Peyer's patch (tissue), 4 donors: ENCODE measurements at regions not wholly inside any gene's neighbourhood (a gene's known extent, or its start where the extent isn't known, plus 50 kb on each side); places are given as distances from the start of the nearest gene placed in this dataset.
A peak's percentile ranks its signal among the peaks of the same experiment; 100 is the strongest.

ENCODE experiments used
- DNase-seq, 3 donors: peaks; one replicate each; pipeline ENCODE4 v3.0.0-alpha.2; 2017 to 2019
- H3K27ac ChIP-seq, 4 donors: fragments of 200-600 bp; sonication (generic); one replicate each; pipeline ENCODE4 v1.5.1; 2016 to 2019
- H3K27me3 ChIP-seq, 2 donors: fragments of 200-600 bp; sonication (generic); one replicate each; pipeline ENCODE4 v1.5.1; 2019
- H3K36me3 ChIP-seq, 3 donors: fragments of 200-600 bp; sonication (generic); one replicate each; pipeline ENCODE4 v1.5.1; 2016 to 2019
- H3K4me1 ChIP-seq, 4 donors: fragments of 200-600 bp; sonication (generic); one replicate each; pipeline ENCODE4 v1.5.1; 2016 to 2019
- H3K4me3 ChIP-seq, 4 donors: fragments of 200-600 bp; sonication (generic); 1 replicate in 3 of 4; 2 replicates in 1 of 4; pipeline ENCODE4 v1.5.1; 2016 to 2019; ENCODE audit warnings: mild to moderate bottlenecking in 1 of 4
- H3K9me3 ChIP-seq, 4 donors: fragments of 200-600 bp; sonication (generic); one replicate each; pipeline ENCODE4 v1.5.1; 2016 to 2019; ENCODE audit warnings: mild to moderate bottlenecking in 1 of 4
- POLR2A ChIP-seq, 2 donors: fragments of 450-650 bp; IDR thresholded peaks; one replicate each; pipeline ENCODE4 v1.5.1; 2017; ENCODE audit warnings: antibody characterized with exemption in 2 of 2, mild to moderate bottlenecking in 2 of 2, moderate library complexity in 2 of 2
- TF ChIP-seq, protein P1 (sequence below), 6 experiments: fragments of 450-650 bp in 4 of 6; fragments of 200-600 bp in 2 of 6; sonication (generic) in 1 of 6; IDR thresholded peaks; one replicate each; pipeline ENCODE4 v1.5.1; 2017 to 2019; ENCODE audit warnings: antibody characterized with exemption in 6 of 6, mild to moderate bottlenecking in 3 of 6, moderate library complexity in 1 of 6

DNA sequence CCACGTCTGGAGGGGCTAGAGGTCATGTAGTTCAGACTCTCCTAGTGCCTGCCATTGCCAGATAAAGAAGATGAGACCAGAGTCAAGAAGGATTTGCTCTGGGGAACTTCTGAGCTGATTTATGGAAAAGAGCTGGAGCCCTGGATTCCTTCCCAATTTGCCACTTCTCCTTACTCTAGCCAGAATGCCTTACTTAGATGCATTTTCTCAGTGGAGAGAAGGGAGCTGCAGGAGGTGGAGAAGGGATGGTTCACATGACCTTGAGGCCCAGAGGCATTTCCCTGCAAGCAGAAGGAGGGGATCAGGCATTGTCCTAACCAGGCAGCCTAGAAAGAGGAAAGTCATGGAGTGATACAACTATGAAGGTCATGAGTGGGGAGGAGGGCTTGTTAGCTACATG is 122.2 kb downstream of the UNC5CL start:
- H3K27me3 ChIP-seq, result no peaks in the 10 kb centered on the region
- no peak for DNase-seq
- no peak overlapping the region for H3K27ac ChIP-seq
- TF ChIP-seq POLR2A (IDR thresholded peaks at IDR 0.05), result no peak
- TF ChIP-seq, protein P1, sequence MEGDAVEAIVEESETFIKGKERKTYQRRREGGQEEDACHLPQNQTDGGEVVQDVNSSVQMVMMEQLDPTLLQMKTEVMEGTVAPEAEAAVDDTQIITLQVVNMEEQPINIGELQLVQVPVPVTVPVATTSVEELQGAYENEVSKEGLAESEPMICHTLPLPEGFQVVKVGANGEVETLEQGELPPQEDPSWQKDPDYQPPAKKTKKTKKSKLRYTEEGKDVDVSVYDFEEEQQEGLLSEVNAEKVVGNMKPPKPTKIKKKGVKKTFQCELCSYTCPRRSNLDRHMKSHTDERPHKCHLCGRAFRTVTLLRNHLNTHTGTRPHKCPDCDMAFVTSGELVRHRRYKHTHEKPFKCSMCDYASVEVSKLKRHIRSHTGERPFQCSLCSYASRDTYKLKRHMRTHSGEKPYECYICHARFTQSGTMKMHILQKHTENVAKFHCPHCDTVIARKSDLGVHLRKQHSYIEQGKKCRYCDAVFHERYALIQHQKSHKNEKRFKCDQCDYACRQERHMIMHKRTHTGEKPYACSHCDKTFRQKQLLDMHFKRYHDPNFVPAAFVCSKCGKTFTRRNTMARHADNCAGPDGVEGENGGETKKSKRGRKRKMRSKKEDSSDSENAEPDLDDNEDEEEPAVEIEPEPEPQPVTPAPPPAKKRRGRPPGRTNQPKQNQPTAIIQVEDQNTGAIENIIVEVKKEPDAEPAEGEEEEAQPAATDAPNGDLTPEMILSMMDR (IDR thresholded peaks at IDR 0.05), result no peak
- no peaks in the 10 kb centered on the region for H3K36me3 ChIP-seq
- no peaks in the 10 kb centered on the region for H3K4me1 ChIP-seq
- H3K4me3 ChIP-seq, result no peak overlapping the region
- H3K9me3 ChIP-seq, result no peaks in the 10 kb centered on the region

DNA sequence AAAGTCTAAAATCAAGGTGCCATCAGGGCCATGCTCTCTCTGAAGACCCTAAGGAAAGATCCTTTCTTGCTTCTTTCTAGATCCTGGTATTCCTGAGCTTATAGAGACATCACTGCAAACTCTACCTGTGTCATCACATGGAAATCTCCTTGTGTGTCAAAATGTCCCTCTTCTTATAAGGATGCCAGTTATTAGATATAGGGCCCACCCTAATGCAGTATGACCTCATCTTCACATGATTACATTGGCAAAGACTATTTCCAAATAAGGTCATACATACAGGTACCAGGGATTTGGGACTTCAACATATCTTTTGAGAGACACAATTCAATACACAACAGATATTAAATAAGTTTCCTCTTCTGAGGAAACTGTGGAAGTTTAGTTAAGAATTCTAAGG is 123.9 kb downstream of the UNC5CL start:
- no peak overlapping the region for H3K4me3 ChIP-seq
- no peak overlapping the region for H3K27ac ChIP-seq
- no peak for TF ChIP-seq POLR2A (IDR thresholded peaks at IDR 0.05)
- TF ChIP-seq, protein P1 (IDR thresholded peaks at IDR 0.05), result no peak
- H3K4me1 ChIP-seq, result no peaks in the 10 kb centered on the region
- H3K36me3 ChIP-seq, result no peaks in the 10 kb centered on the region
- no peak for DNase-seq
- H3K27me3 ChIP-seq, result no peaks in the 10 kb centered on the region
- H3K9me3 ChIP-seq, result no peaks in the 10 kb centered on the region

DNA sequence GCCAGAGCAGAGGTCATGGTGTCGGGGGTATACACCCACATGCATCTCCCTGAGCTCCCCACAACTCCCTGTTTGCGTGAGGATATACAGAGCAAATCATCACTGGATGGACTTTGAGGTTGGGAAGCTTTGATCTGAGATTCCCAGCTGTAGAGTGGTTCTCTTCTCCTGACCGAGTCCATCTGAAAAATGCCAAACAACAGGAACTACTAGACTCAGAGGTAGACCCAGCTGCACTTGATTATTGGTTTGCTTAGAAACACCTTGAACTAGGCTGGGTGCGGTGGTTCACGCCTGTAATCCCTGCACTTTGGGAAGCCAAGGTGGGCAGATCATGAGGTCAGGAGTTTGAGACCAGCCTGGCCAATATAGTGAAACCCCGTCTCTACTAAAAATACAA is 125.0 kb downstream of the UNC5CL start:
- Histone ChIP-seq H3K27ac (no peak overlapping the region), H3K27me3 (no peaks in the 10 kb centered on the region), H3K36me3 (no peaks in the 10 kb centered on the region), H3K9me3 (no peaks in the 10 kb centered on the region), H3K4me1 (no peaks in the 10 kb centered on the region), H3K4me3 (no peak overlapping the region)
- TF ChIP-seq, protein P1 (IDR thresholded peaks at IDR 0.05), result no peak
- TF ChIP-seq POLR2A (IDR thresholded peaks at IDR 0.05), result no peak
- DNase-seq, result no peak

DNA sequence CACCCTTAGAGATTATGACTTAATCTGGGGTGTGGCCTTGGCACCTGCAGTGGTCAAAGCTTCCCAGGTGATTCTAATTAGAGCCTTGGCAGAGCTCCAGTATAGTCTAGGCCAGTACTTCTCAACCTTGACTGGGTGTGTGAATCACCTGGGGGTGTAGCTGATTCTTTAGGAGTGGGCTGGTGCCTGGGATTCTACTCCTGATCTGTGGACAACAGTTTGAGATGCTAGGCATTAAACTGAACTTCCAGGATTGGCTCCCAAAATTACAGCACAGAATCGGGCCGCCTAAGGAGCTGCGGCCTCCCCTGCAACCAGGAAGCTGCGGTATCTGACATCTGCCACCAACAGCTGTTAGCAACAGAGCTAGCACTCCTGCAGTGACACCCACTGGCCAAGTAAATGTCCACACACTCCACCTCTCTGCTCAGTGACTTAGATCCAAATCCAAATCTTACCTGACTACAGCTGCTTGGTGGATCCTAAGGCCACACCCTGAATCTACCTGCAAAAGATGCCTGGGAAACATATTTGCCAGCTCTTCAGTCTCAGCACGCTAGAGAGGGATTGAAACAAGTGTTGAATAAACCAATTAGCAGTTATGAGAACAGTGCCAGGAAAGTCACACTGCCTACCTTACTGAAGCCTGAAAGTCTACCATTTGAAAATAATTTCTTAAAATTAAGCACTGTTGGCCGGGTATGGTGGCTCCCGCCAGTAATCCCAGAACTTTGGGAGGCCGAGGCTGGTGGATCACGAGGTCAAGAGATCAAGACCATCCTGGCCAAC is 126.7 kb downstream of the UNC5CL start:
- Histone ChIP-seq H3K27me3 (no peaks in the 10 kb centered on the region), H3K27ac (peak overlapping the region in 2 of 4 donors; percentile 13 to 68), H3K9me3 (no peaks in the 10 kb centered on the region), H3K4me3 (no peak overlapping the region), H3K36me3 (no peaks in the 10 kb centered on the region), H3K4me1 (peaks cover 0 to 4% (median 0%) of the 10 kb centered on the region in 4 donors)
- DNase-seq, result peak in 2 of 3 donors; percentile 66 to 68
- TF ChIP-seq, protein P1 (IDR thresholded peaks at IDR 0.05), result peak in 4 of 6 experiments; percentile 30 to 73 (median 68)
- no peak for TF ChIP-seq POLR2A (IDR thresholded peaks at IDR 0.05)

DNA sequence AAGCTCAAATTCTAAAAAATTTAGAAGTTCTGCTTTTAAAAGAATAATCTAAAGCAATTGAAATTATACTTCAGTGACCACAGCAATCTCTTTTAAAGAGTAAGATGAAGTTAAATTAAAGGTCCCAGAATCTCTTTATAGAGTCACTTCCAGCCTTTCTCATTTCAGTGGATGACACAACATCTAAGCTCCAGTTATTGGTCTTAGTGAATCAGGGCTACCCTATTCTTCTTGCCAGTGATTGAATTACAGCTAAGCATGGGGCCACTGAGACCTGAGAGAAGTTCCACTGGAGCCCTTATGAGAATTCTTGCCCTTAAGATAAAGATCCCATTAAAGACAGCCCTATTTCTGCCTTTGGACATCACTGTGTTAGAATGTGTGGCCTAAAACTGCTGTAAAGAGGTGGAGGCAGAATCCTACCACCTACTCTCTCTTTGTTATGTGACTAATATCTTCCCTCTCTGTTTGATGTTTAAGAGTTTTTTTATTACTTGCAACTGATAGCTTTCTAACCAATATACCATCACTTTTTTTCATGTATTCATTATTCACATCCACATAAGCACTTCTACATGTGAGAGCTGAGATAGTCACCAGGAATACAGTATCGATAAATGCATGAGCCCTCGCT is 128.6 kb downstream of the UNC5CL start:
- Histone ChIP-seq H3K9me3 (no peaks in the 10 kb centered on the region), H3K27ac (no peak overlapping the region), H3K27me3 (no peaks in the 10 kb centered on the region), H3K36me3 (no peaks in the 10 kb centered on the region), H3K4me3 (no peak overlapping the region), H3K4me1 (peaks cover 0 to 9% (median 0%) of the 10 kb centered on the region in 4 donors)
- DNase-seq, result no peak
- TF ChIP-seq POLR2A (IDR thresholded peaks at IDR 0.05), result no peak
- TF ChIP-seq, protein P1 (IDR thresholded peaks at IDR 0.05), result no peak
